Jurkat, Clone E6-1 (cell line): ENCODE measurements at regions not wholly inside any gene's neighbourhood (a gene's known extent, or its start where the extent isn't known, plus 50 kb on each side); places are given as distances from the start of the nearest gene placed in this dataset.

ENCODE experiments used
- DNase-seq: peaks from one replicate; pipeline ENCODE4 v3.0.0-alpha.2; 2011; ENCODE audit warnings: low read depth, low spot score
- H3K4me3 ChIP-seq: 2 replicates; pipeline ENCODE4 v1.5.1; 2011; ENCODE audit warnings: mild to moderate bottlenecking, low read length, control low read depth, moderate library complexity

- no peak overlapping the region for H3K4me3 ChIP-seq
- DNase-seq, result no peak
Observed at GRCh38 chr20:60803335-60804055, 448.6 kb upstream of the CDH4 start.

DNA sequence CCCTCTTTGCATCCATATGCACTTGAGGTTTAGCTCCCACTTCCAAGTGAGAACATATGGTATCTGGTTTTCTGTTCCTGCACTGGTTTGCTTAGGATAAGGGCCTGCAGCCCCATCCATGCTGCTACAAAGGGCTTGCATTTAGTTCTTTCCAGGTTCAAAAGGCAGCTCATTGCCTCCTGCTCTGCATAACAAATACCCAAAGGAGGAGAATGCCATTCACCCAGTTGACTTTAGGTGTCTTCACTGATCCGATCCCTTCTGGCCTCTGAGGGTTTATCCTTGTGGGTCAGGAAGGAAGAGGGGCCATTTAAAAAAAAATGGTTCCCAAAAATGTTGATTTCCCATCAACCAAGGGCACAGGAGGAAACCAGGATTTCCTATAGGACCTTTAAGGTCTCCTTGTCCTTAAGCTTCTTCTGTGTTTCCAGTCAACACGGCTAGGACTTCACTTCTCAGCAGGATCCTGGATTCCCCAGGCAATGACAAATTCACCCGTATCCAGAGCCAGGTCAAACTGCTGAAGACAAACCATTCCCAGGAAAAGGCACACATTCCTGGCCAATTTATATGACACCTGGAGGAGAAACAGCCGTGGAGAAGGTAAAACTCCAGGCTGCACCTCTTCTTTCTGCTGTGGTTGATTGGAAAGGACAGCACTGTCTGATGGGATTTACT, 447.7 kb upstream of the CDH4 start:
- no peak for DNase-seq
- H3K4me3 ChIP-seq, result no peak overlapping the region

- H3K4me3 ChIP-seq, result no peak overlapping the region
- no peak for DNase-seq
Observed at GRCh38 chr20:60804918-60805630, 447.0 kb upstream of the CDH4 start.

DNA sequence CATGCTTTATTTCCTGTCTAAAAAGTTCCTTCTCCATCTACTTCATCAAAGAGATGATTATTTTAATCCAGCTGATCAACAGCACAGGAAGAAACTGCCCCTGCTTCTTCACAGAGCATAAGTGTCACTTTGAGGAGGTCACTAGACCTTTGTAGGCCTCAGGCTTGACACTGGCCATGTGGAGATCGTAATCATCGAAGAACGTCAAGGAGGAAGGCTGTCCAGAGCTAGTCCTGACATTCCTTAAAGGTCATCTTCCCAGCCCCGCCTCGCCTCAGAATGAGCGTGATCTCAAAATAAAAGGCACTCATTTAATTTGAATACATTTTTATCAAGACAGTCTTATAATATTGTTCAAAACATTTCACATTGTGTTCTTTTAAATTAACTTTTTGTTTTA, 445.7 kb upstream of the CDH4 start:
- no peak for DNase-seq
- H3K4me3 ChIP-seq, result no peak overlapping the region

- no peak for DNase-seq
- no peak overlapping the region for H3K4me3 ChIP-seq
Observed at GRCh38 chr20:60806824-60807223, 445.2 kb upstream of the CDH4 start.

GRCh38 chr20:60808003-60808672, 443.9 kb upstream of the CDH4 start:
- DNase-seq, result no peak
- no peak overlapping the region for H3K4me3 ChIP-seq

DNA sequence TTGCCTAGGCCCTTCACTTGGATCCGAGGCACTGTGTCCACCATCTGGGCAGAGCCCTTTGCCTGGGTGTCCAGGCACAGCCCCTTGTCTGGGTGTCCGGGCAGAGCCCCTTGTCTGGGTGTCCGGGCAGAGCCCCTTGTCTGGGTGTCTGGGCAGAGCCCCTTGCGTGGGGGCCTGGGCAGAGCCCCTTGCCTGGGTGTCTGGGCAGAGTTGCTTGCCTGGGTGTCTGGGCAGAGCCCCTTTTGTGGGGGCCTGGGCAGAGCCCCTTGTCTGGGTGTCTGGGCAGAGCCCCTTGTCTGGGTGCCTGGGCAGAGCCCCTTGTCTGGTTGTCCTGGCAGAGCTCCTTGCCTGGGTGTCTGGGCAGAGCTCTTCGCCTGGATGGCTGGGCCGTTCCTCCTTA, 443.4 kb upstream of the CDH4 start:
- H3K4me3 ChIP-seq, result no peak overlapping the region
- DNase-seq, result no peak

- H3K4me3 ChIP-seq, result no peak overlapping the region
- no peak for DNase-seq
Observed at GRCh38 chr20:60810561-60810960, 441.5 kb upstream of the CDH4 start.

GRCh38 chr20:60812561-60812960, 439.5 kb upstream of the CDH4 start:
- no peak for DNase-seq
- no peak overlapping the region for H3K4me3 ChIP-seq

- H3K4me3 ChIP-seq, result no peak overlapping the region
- DNase-seq, result no peak
Observed at GRCh38 chr20:60813066-60813465, 439.0 kb upstream of the CDH4 start.

- H3K4me3 ChIP-seq, result no peak overlapping the region
- DNase-seq, result no peak
Observed at GRCh38 chr20:60815656-60816055, 436.4 kb upstream of the CDH4 start.

- peak; percentile 44 for DNase-seq
- H3K4me3 ChIP-seq, result no peak overlapping the region
Observed at GRCh38 chr20:60816901-60817300, 435.2 kb upstream of the CDH4 start.

GRCh38 chr20:60817891-60818290, 434.2 kb upstream of the CDH4 start:
- no peak overlapping the region for H3K4me3 ChIP-seq
- no peak for DNase-seq

GRCh38 chr20:60819511-60819910, 432.6 kb upstream of the CDH4 start:
- no peak for DNase-seq
- no peak overlapping the region for H3K4me3 ChIP-seq

DNA sequence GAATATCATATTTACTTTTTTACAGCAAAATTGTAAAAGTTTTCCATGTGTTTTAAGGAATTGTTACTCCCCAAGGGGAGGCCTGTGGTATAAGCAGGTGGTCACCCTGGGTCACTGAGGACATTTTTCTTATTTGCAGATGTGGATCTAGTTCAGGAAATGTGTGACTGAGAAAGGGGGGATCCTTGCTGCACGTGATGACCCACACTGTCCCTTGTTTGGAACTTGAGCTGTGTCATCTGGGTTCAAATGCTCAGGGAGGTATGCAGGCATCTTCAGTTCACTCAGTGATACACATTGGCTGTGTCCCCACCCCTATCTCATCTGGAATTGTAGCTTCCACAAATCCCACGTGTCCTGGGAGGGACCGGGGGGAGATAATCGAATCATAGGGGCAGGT, 431.9 kb upstream of the CDH4 start:
- DNase-seq, result no peak
- H3K4me3 ChIP-seq, result no peak overlapping the region

DNA sequence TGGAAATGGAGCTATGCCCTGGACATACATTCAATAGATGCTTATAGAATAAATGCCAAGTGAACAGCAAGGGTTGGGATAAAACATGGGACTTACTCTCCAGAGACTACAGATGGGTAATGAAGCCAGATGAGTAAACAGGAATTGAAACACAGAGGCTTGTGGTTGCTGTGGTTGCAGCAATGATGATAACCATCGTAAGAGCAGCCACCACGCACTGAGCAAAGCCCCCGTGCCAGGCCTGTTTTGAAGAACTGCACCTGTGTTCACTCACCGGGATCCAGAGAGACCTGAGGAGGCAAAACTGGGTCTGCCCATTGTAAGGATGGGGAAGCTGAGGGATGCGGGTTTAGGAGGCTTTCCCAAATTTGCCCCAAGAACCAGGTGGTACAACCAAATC, 431.1 kb upstream of the CDH4 start:
- H3K4me3 ChIP-seq, result no peak overlapping the region
- peak; percentile 90 for DNase-seq

GRCh38 chr20:60822699-60823607, 429.1 kb upstream of the CDH4 start:
- H3K4me3 ChIP-seq, result no peak overlapping the region
- DNase-seq, result no peak

DNA sequence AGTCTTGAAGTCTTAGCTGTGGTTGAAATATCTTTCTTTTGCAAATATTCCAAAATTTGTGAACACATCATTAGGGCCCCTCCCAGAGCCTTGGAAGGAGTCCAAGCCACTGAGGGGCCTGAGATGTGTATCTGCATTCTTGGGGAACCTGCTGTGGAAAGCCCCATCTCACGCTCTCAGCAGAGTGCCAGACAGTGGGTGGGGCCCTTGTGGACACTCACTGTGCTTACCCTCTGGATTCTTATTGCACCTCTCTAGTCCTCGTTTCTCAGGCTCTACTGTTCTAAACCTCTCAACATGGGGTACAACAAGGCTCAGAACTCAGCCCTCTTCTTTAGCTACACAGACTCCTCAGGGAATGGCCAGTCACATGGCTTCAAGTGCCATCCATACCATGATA, 416.2 kb upstream of the CDH4 start:
- DNase-seq, result no peak
- no peak overlapping the region for H3K4me3 ChIP-seq

DNA sequence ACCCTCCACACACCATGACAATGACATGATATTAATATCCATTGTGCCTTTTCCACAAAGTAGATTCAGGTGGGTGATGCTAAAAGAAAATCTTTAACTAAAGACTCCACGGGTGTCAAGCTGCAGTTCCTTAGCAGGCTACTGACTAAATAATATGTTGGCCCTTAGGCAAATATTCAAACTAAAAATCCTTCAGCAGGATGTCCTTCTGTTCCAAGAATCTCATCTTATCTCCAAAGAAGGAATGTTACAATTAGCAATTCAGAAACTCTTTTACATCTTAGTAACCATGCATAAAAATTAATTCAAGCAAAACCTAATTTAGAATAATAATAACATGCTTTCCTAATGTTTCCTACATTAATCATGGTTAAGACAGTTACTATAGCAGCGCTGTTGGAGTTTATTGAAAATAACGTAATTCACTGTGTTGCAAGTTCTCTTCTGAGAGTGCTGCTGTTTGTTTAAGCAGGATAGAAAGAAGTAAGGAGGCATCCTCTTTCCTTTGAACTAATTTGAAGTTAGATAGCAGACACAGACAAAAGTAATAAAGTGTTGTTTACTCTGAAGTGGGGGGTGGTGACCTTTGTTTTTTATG, 414.8 kb upstream of the CDH4 start:
- no peak overlapping the region for H3K4me3 ChIP-seq
- no peak for DNase-seq
